HG02884 (cell line): ENCODE measurements at regions not wholly inside any gene's neighbourhood (a gene's known extent, or its start where the extent isn't known, plus 50 kb on each side); places are given as distances from the start of the nearest gene placed in this dataset.

Experiments
- ATAC-seq: cut with Tn5 transposase; IDR thresholded peaks from one replicate; pipeline ENCODE4 v1.9.1; 2021; ENCODE audit warnings: mild to moderate bottlenecking, moderate library complexity; ENCODE audit not compliant: unreplicated experiment

- no peak for ATAC-seq
Measured at GRCh38 chr11:28525636-28526405, 417.6 kb downstream of the METTL15 start.

DNA sequence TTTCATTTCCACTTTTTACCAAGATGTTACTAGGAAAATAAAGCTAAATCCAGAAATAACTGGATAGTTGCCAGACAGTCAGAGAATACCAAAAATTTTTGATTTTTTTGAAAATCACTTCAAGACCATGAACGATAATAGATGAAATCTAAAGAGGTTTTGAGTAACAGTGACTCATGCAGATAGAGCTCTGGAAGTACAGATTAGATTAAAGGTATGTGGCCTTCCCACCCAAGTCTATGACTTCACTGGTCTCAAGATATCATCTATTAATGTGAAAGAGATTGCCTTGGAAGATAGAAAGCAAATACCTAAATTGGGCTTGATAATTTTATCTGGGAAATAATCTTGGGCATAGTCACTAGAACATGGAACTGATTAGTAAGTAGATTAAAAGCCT, 415.9 kb downstream of the METTL15 start:
- no peak for ATAC-seq

DNA sequence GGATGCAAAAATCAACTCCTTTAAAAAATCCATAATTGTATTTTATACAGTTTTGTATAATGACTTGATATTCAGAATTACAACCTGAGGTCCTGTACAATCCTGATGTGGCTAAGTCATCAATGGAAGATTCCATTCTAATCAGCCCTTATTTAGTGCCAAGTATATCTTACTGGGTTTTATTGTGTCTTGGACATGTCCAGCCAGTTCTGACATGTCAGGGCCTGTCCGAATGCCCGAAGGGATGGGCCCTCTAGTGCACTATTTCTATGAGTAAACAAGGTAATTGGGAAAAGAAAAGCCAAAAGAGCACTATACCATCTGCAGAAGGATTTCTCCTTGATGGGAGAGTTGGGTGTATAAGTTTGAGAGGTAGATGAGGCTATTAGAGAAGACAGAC, 412.9 kb downstream of the METTL15 start:
- ATAC-seq = no peak

- no peak for ATAC-seq
Measured at GRCh38 chr11:28520291-28520690, 412.1 kb downstream of the METTL15 start.

- ATAC-seq = no peak
Measured at GRCh38 chr11:28518825-28519224, 410.6 kb downstream of the METTL15 start.

GRCh38 chr11:28517621-28518020, 409.4 kb downstream of the METTL15 start:
- no peak for ATAC-seq

DNA sequence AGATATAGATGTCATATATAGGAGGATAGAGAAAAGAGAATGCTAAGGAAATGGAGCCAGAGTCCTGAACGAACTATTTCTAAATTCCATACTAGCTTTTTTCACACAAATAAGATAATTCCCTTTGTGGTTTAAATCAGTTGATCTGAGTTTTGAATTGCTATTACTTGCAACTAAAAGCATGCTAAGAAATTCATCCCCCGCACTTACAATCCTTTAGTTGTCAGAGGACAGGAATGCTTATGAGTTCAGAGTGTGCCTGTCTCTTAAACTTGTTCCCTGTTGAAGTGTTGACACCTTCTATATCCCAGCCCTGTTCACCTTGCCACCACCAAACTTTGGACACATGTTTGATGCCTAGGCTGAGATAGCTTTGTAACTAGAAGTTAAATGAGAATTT, 406.2 kb downstream of the METTL15 start:
- no peak for ATAC-seq

DNA sequence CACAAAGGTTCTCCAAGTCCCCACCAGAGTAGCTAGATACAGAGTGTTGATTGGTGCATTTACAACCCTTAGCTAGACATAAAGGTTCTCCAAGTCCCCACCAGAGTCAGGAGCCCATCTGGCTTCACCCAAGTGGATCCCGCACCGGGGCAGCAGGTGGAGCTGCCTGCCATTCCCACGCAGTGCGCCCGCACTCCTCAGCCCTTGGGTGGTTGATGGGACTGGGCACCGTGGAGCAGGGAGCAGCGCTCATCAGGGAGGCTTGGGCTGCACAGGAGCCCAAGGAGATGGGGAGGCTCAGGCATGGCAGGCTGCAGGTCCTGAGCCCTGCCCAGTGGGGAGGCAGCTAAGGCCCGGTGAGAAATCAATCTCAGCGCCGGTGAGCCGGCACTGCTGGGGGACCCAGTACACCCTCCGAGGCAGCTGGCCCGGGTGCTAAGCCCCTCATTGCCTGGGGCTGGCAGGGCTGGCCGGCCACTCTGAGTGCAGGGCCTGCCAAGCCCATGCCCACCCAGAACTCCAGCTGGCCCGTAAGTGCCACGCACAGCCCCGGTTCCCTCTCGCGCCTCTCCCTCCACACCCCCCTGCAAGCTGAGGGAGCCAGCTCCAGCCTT, 404.1 kb downstream of the METTL15 start:
- ATAC-seq = no peak

DNA sequence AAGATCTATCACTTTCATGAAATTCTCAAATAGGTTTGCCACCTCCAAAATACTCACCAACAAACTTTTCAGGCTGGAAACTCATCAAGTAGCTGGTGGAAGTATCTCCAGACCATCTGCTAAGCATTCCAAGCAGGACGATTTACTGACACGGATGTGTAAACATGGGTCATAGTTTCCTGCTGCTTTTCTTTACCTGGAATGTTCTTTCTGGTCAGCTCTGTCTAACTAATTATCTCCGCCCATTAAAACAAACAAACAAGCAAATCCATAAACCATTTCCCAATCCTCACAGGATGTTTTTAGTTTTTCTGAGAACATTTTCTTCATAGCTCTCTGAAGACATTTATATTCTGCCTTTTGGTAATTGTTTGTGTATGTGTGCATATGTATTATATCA, 397.0 kb downstream of the METTL15 start:
- no peak for ATAC-seq

GRCh38 chr11:28504555-28505110, 396.4 kb downstream of the METTL15 start:
- ATAC-seq = no peak

- no peak for ATAC-seq
Measured at GRCh38 chr11:28495333-28495732, 387.1 kb downstream of the METTL15 start.

GRCh38 chr11:28491431-28491830, 383.2 kb downstream of the METTL15 start:
- ATAC-seq = no peak

DNA sequence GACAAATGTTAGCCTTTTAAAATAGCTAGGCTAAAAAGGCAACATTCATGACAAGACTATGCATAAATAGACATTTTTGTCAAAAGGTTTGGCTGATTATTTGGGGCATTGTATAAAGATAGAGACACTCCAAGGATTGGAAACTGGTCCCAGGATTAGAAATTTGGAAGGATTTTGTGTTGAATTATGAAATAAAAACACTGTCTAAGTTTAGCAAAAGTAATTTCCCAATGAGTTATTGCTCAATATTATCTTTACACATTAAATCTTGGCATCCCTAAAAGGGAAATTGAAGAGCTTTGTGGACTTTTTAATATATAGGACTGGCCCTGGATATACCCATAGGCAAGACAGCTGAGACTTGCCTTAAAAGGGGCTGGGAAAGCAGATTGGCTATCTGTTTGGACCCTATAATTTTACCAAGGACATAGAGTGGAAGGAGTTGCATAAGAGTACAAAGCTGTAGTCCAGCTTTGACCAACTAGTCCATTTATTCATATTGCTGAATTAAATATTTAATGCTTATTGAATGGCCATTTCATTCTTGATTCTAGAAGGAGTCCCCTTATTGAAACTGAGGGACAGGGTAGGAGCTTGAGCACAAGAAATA, 382.7 kb downstream of the METTL15 start:
- ATAC-seq = no peak

GRCh38 chr11:28488336-28488735, 380.1 kb downstream of the METTL15 start:
- no peak for ATAC-seq

DNA sequence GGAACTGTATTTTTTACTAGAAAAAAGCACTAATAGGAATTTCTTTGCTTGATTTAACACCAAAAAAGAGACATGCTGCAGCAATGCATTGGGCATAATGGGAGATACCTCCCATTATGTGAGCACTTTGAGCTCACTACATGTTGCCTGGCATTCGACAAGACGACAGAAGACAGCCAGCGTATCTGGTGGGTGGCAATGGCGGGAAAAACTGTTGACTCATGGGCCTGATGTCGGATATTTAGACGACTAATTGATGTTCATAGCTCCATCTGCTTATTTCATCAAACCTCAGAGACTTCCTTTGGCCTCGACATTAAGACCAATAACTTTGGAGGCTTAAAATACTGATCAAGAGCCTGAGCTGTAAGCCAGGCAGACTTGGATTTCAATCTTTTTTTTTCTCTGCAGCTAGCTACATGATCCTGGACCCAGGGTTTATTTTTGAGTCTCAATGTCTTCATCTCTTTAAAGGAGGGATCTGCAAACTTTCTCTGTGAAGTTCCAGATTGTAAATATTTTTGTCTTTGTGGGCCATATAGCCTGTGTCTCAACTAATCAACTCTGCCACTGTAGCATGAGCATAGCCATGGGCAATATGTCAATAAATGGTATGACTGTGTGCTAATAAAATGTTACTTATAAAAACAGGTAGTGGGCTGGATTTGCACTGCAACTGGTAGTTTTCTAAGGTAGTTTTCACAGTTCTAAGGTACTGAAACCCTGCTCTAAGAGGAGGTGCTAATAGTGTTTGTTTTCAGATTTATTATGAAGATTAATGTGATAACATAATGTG, 375.1 kb downstream of the METTL15 start:
- no peak for ATAC-seq

DNA sequence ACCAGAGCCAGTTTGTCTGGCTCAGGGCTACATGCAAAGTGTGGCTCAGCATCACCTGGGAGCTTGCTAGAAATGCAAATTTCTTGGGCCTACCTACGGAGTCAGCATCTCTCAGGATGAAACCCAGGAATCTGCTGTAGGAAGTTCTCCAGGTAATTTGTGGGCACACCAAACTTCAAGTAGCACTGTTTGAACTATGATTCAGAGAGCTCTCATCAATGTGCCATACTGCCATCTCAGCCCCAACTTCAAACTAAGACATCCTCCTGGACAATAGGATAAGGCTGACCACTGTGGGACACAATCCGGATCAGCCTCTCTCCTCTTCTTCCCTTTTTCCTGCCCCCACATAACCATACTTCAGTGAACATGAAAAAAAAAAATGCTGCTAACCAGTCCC, 374.5 kb downstream of the METTL15 start:
- ATAC-seq = no peak

- ATAC-seq = no peak
Measured at GRCh38 chr11:28481616-28482480, 373.7 kb downstream of the METTL15 start.

- ATAC-seq = no peak
Measured at GRCh38 chr11:28480406-28480805, 372.2 kb downstream of the METTL15 start.

DNA sequence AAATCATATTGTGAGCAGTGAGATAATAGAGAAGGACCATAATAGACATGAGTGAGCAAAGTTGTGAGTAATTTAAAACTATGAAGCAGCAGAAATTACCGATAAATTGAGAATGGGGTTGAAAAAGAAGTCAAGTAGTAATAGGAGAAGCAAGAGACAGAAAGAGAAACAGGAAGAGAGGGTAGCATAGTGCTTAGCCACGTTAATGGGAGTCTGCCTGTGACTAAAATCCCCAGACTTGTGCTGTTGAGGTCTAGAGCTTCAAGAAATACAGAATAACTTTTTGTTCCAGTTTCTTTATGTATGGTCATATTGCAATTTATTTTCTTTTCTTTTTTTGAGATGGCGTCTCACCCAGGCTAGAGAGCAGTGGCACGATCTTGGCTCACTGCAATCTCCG, 368.7 kb downstream of the METTL15 start:
- no peak for ATAC-seq

DNA sequence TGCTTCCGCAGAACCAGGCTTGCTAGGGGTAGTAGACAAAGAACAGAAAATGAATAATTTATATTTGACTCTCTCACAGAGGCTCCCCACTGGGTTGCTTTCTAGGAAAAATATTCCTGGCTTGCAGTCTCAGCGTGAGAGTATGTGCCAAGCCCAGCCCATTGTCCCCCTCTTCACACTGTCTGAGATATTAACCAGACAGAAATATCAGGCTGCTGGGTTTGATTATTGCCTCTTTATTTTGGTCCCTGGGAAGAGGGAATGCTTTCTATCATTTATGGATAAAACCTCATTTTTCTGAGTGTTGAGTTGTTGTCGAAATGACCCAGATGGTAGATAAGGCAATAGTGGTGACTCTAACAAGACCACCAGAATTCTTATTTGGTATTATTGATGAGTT, 367.9 kb downstream of the METTL15 start:
- no peak for ATAC-seq
